GM23248 (cell line): ENCODE measurements at regions not wholly inside any gene's neighbourhood (a gene's known extent, or its start where the extent isn't known, plus 50 kb on each side); places are given as distances from the start of the nearest gene placed in this dataset.

Source experiments
- DNase-seq: peaks from one replicate; pipeline ENCODE4 v3.0.0-alpha.2; 2015
- H2AFZ ChIP-seq: fragments of 200-600 bp; sonication (generic); 2 replicates; pipeline ENCODE4 v1.6.1; 2016; ENCODE audit warnings: antibody characterized with exemption
- H3F3A ChIP-seq: fragments of 200-600 bp; sonication (generic); 2 replicates; pipeline ENCODE4 v1.6.1; 2016; ENCODE audit warnings: mild to moderate bottlenecking, antibody characterized with exemption, mixed run types; ENCODE audit not compliant: insufficient read depth
- H3K27ac ChIP-seq: fragments of 200-600 bp; sonication (generic); 2 replicates; pipeline ENCODE4 v1.5.1; 2016; ENCODE audit warnings: mild to moderate bottlenecking
- H3K27me3 ChIP-seq: fragments of 200-600 bp; sonication (generic); replicated peaks from 2 replicates; pipeline ENCODE4 v1.6.1; 2016; ENCODE audit warnings: mild to moderate bottlenecking; ENCODE audit not compliant: insufficient read depth
- H3K36me3 ChIP-seq: fragments of 200-600 bp; sonication (generic); 2 replicates; pipeline ENCODE4 v1.6.1; 2016; ENCODE audit warnings: low read depth, mild to moderate bottlenecking
- H3K4me1 ChIP-seq: fragments of 200-600 bp; sonication (generic); 2 replicates; pipeline ENCODE4 v1.6.1; 2016; ENCODE audit warnings: mild to moderate bottlenecking; ENCODE audit not compliant: insufficient read depth
- H3K4me2 ChIP-seq: fragments of 200-600 bp; sonication (generic); one replicate; pipeline ENCODE4 v1.6.1; 2016; ENCODE audit warnings: mild to moderate bottlenecking; ENCODE audit not compliant: unreplicated experiment
- H3K4me3 ChIP-seq: fragments of 200-600 bp; sonication (generic); 2 replicates; pipeline ENCODE4 v1.5.1; 2016; ENCODE audit warnings: mild to moderate bottlenecking
- H3K79me2 ChIP-seq: fragments of 200-600 bp; sonication (generic); 2 replicates; pipeline ENCODE4 v1.6.1; 2016; ENCODE audit warnings: mild to moderate bottlenecking; ENCODE audit not compliant: insufficient read depth
- H3K9ac ChIP-seq: fragments of 200-600 bp; sonication (generic); 2 replicates; pipeline ENCODE4 v1.6.1; 2016; ENCODE audit warnings: mild to moderate bottlenecking
- H3K9me2 ChIP-seq: fragments of 200-600 bp; sonication (generic); 2 replicates; pipeline ENCODE4 v1.6.1; 2016; ENCODE audit warnings: mixed run types, mild to moderate bottlenecking, moderate library complexity; ENCODE audit not compliant: insufficient read depth
- H3K9me3 ChIP-seq: fragments of 200-600 bp; sonication (generic); one replicate; pipeline ENCODE4 v1.6.1; 2017; ENCODE audit warnings: low read depth
- H4K20me1 ChIP-seq: fragments of 200-600 bp; sonication (generic); 2 replicates; pipeline ENCODE4 v1.6.0; 2016; ENCODE audit not compliant: insufficient read depth
- EZH2 ChIP-seq: fragments of 200-600 bp; sonication (generic); IDR thresholded peaks from 2 replicates; pipeline ENCODE4 v1.6.1; 2018; ENCODE audit warnings: antibody characterized with exemption, mild to moderate bottlenecking; ENCODE audit not compliant: insufficient read depth, poor library complexity, severe bottlenecking
- EZH2phosphoT487 ChIP-seq: fragments of 200-600 bp; sonication (generic); IDR thresholded peaks from 2 replicates; pipeline ENCODE4 v1.6.1; 2018; ENCODE audit warnings: antibody characterized with exemption, moderate library complexity, mild to moderate bottlenecking, low read depth; ENCODE audit not compliant: insufficient read depth
- WGBS, 2 experiments: methylation state at CpG; one replicate each; pipeline ENCODE4 v1.1.6; 2015 to 2017; ENCODE audit warnings: low lambda C conversion rate in 2 of 2, low coverage in 1 of 2; ENCODE audit errors: missing lambda C conversion rate in 2 of 2; 5-methylcytosine and 5-hydroxymethylcytosine counted together
- in situ Hi-C: fragments of 300-500 bp; cut with MboI; formaldehyde crosslinking; loops from 2 replicates; pipeline ENCODE4 v1.15.0; 2020

GRCh38 chr20:11976966-11977365 lies 59.3 kb downstream of the BTBD3 start:
- no peaks in the 10 kb centered on the region for H3K9me3 ChIP-seq
- no peaks in the 10 kb centered on the region for H3K36me3 ChIP-seq
- H3K4me1 ChIP-seq = no peaks in the 10 kb centered on the region
- no peak overlapping the region for H3K27ac ChIP-seq
- H3K9ac ChIP-seq = no peak overlapping the region
- TF ChIP-seq EZH2 (no peak), EZH2phosphoT487 (no peak)
- H3K9me2 ChIP-seq = no peaks in the 10 kb centered on the region
- no peaks in the 10 kb centered on the region for H4K20me1 ChIP-seq
- peaks cover 7% of the 10 kb centered on the region; the same call in 1 of the 2 replicates for H3K27me3 ChIP-seq
- in situ Hi-C loops = no loop called here
- H3K4me2 ChIP-seq = no peak overlapping the region
- H3K79me2 ChIP-seq = no peaks in the 10 kb centered on the region
- no peak overlapping the region for H3K4me3 ChIP-seq
- DNase-seq = no peak
- H2AFZ ChIP-seq = no peak overlapping the region
- H3F3A ChIP-seq = no peaks in the 10 kb centered on the region
- WGBS, 2 experiments = 13 to 19% methylated on average over 5 of the region's 5 CpGs

GRCh38 chr20:11978496-11978895 lies 60.8 kb downstream of the BTBD3 start:
- no peaks in the 10 kb centered on the region for H4K20me1 ChIP-seq
- no peaks in the 10 kb centered on the region for H3K9me2 ChIP-seq
- H3K27ac ChIP-seq = no peak overlapping the region
- no peaks in the 10 kb centered on the region for H3K36me3 ChIP-seq
- no peak overlapping the region for H3K4me3 ChIP-seq
- H3K9me3 ChIP-seq = no peaks in the 10 kb centered on the region
- no peak overlapping the region for H3K4me2 ChIP-seq
- no peaks in the 10 kb centered on the region for H3K79me2 ChIP-seq
- H3K4me1 ChIP-seq = no peaks in the 10 kb centered on the region
- DNase-seq = no peak
- H3F3A ChIP-seq = no peaks in the 10 kb centered on the region
- H3K9ac ChIP-seq = no peak overlapping the region
- 0 to 4% methylated on average over 1 of the region's 1 CpG for WGBS, 2 experiments
- no peak overlapping the region for H2AFZ ChIP-seq
- TF ChIP-seq EZH2phosphoT487 (no peak), EZH2 (no peak)
- peaks cover 7% of the 10 kb centered on the region; the same call in 1 of the 2 replicates for H3K27me3 ChIP-seq
- in situ Hi-C loops = no loop called here

- Histone ChIP-seq H3F3A (no peaks in the 10 kb centered on the region), H2AFZ (no peak overlapping the region), H3K9me2 (no peaks in the 10 kb centered on the region), H3K9ac (no peak overlapping the region), H3K9me3 (no peaks in the 10 kb centered on the region), H3K4me2 (no peak overlapping the region), H3K4me1 (no peaks in the 10 kb centered on the region), H3K4me3 (no peak overlapping the region), H4K20me1 (no peaks in the 10 kb centered on the region), H3K27me3 (peaks cover 7% of the 10 kb centered on the region; the same call in 1 of the 2 replicates), H3K36me3 (no peaks in the 10 kb centered on the region), H3K27ac (no peak overlapping the region), H3K79me2 (no peaks in the 10 kb centered on the region)
- 15 to 20% methylated on average over 5 of the region's 5 CpGs for WGBS, 2 experiments
- in situ Hi-C loops = no loop called here
- TF ChIP-seq EZH2phosphoT487 = no peak
- TF ChIP-seq EZH2 = no peak
- DNase-seq = no peak
Measured at GRCh38 chr20:11979306-11979990, 61.8 kb downstream of the BTBD3 start.

- H4K20me1 ChIP-seq = no peaks in the 10 kb centered on the region
- no peaks in the 10 kb centered on the region for H3F3A ChIP-seq
- H3K9me2 ChIP-seq = no peaks in the 10 kb centered on the region
- TF ChIP-seq EZH2 = no peak
- TF ChIP-seq EZH2phosphoT487 = no peak
- in situ Hi-C loops = no loop called here
- H3K9ac ChIP-seq = no peak overlapping the region
- no peaks in the 10 kb centered on the region for H3K4me1 ChIP-seq
- no peak overlapping the region for H3K27ac ChIP-seq
- no peak overlapping the region for H3K4me2 ChIP-seq
- H3K9me3 ChIP-seq = no peaks in the 10 kb centered on the region
- H3K36me3 ChIP-seq = no peaks in the 10 kb centered on the region
- H2AFZ ChIP-seq = no peak overlapping the region
- WGBS, 2 experiments = 5 to 6% methylated on average over 2 of the region's 2 CpGs
- no peaks in the 10 kb centered on the region for H3K79me2 ChIP-seq
- H3K27me3 ChIP-seq = peaks cover 7% of the 10 kb centered on the region; the same call in 1 of the 2 replicates
- DNase-seq = no peak
- no peak overlapping the region for H3K4me3 ChIP-seq
Measured at GRCh38 chr20:11980263-11980662, 62.6 kb downstream of the BTBD3 start.
